ENCODE measurements at regions not wholly inside any gene's neighbourhood (a gene's known extent, or its start where the extent isn't known, plus 50 kb on each side); places are given as distances from the start of the nearest gene placed in this dataset.

DNA sequence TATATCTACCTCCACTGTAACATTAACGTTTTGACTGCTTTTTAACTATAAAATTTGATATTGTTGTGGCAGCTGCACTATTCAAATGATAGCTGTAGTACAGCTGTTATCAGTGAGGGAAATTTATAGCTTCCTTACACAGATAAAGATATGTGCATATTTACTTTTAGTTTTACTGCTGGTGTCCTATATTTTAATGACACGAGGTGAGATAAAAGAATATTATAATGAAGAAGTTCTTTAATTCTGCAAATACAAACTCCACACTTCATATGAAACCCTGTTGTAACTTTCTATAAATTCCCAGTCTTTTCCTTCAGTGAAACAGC, 427.8 kb upstream of the ZEB2 start:
- TF ChIP-seq, protein P1, sequence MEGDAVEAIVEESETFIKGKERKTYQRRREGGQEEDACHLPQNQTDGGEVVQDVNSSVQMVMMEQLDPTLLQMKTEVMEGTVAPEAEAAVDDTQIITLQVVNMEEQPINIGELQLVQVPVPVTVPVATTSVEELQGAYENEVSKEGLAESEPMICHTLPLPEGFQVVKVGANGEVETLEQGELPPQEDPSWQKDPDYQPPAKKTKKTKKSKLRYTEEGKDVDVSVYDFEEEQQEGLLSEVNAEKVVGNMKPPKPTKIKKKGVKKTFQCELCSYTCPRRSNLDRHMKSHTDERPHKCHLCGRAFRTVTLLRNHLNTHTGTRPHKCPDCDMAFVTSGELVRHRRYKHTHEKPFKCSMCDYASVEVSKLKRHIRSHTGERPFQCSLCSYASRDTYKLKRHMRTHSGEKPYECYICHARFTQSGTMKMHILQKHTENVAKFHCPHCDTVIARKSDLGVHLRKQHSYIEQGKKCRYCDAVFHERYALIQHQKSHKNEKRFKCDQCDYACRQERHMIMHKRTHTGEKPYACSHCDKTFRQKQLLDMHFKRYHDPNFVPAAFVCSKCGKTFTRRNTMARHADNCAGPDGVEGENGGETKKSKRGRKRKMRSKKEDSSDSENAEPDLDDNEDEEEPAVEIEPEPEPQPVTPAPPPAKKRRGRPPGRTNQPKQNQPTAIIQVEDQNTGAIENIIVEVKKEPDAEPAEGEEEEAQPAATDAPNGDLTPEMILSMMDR (IDR thresholded peaks at IDR 0.05), result no peak
- TF ChIP-seq POLR2A (IDR thresholded peaks at IDR 0.05), result no peak
